Fibroblast of skin of abdomen (primary cell): ENCODE measurements at regions not wholly inside any gene's neighbourhood (a gene's known extent, or its start where the extent isn't known, plus 50 kb on each side); places are given as distances from the start of the nearest gene placed in this dataset.
"Not testable (repeated sequence)": the region's sequence is repeated elsewhere in the genome, so short reads cannot be mapped to it uniquely, and the experiment has no call there.

Experiments
- DNase-seq: peaks from one replicate; pipeline ENCODE4 v3.0.0-alpha.2; 2013

GRCh38 chr1:58057826-58058225, 488.7 kb downstream of the OMA1 start:
- no peak for DNase-seq

- not testable (repeated sequence) for DNase-seq
Observed at GRCh38 chr1:58051187-58051586, 495.3 kb downstream of the OMA1 start.

- DNase-seq: peak; percentile 14
Observed at GRCh38 chr1:58047265-58047858, 499.2 kb downstream of the OMA1 start.

- DNase-seq: no peak
Observed at GRCh38 chr1:58045094-58045705, 501.3 kb downstream of the OMA1 start.

GRCh38 chr1:58041621-58042020, 504.9 kb downstream of the OMA1 start:
- DNase-seq: no peak

- no peak for DNase-seq
Observed at GRCh38 chr1:58038574-58038973, 508.0 kb downstream of the OMA1 start.

- DNase-seq: peak; percentile 40
Observed at GRCh38 chr1:58035523-58035922, 511.0 kb downstream of the OMA1 start.

GRCh38 chr1:58033311-58033710, 513.2 kb downstream of the OMA1 start:
- DNase-seq: no peak

GRCh38 chr1:58032611-58033073, 513.9 kb downstream of the OMA1 start:
- no peak for DNase-seq

- no peak for DNase-seq
Observed at GRCh38 chr1:58031416-58031815, 515.1 kb downstream of the OMA1 start.

- no peak for DNase-seq
Observed at GRCh38 chr1:58030456-58030855, 516.1 kb downstream of the OMA1 start.

GRCh38 chr1:58017641-58018040, 528.9 kb downstream of the OMA1 start:
- DNase-seq: no peak

GRCh38 chr1:58013237-58013636, 533.3 kb downstream of the OMA1 start:
- DNase-seq: no peak

GRCh38 chr1:58011978-58012377, 534.5 kb downstream of the OMA1 start:
- no peak for DNase-seq

GRCh38 chr1:58006421-58007046, 540.0 kb downstream of the OMA1 start:
- no peak for DNase-seq

- no peak for DNase-seq
Observed at GRCh38 chr1:58005212-58005611, 541.3 kb downstream of the OMA1 start.

- DNase-seq: no peak
Observed at GRCh38 chr1:58003988-58004387, 542.5 kb downstream of the OMA1 start.

GRCh38 chr1:58003059-58003458, 543.5 kb downstream of the OMA1 start:
- no peak for DNase-seq

- no peak for DNase-seq
Observed at GRCh38 chr1:58000821-58001220, 545.7 kb downstream of the OMA1 start.

GRCh38 chr1:58000116-58000515, 546.4 kb downstream of the OMA1 start:
- DNase-seq: no peak

- no peak for DNase-seq
Observed at GRCh38 chr1:57996400-57996799, 550.1 kb downstream of the OMA1 start.

- no peak for DNase-seq
Observed at GRCh38 chr1:57991289-57991688, 555.2 kb downstream of the OMA1 start.

- DNase-seq: no peak
Observed at GRCh38 chr1:57989877-57990276, 556.6 kb downstream of the OMA1 start.

- no peak for DNase-seq
Observed at GRCh38 chr1:57987523-57987922, 559.0 kb downstream of the OMA1 start.
